ENCODE measurements at regions not wholly inside any gene's neighbourhood (a gene's known extent, or its start where the extent isn't known, plus 50 kb on each side); places are given as distances from the start of the nearest gene placed in this dataset.

GRCh38 chr10:123552760-123553554, 113.2 kb upstream of the GPR26 start:
- TF ChIP-seq CTCF (IDR thresholded peaks at IDR 0.05), result no peak
- TF ChIP-seq POLR2A (IDR thresholded peaks at IDR 0.05), result no peak
